ENCODE measurements at regions not wholly inside any gene's neighbourhood (a gene's known extent, or its start where the extent isn't known, plus 50 kb on each side); places are given as distances from the start of the nearest gene placed in this dataset.
"Not testable (repeated sequence)": the region's sequence is repeated elsewhere in the genome, so short reads cannot be mapped to it uniquely, and the experiment has no call there.

DNA sequence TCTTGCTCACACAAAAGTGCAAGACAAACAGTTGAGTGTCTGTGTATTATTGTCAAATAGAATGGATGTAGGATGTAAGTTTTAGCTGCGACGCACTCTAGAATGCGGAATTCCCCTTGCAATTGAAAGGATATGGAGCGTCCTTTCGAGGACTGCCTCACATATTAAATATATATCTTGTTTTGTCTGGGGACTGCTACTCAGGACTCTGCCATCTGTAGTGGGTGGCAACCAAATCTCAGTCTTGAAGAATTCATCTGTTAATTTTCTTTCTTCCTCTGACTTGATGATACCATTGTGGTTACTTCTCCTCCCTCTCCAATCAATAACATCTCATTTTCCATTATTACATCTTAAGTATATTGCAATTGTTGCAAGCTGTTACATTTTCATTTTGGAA is 121.6 kb downstream of the SOX4 start:
- CTCF ChIA-PET, result no interaction called here
- Mint-ChIP-seq H3K27me3 (peaks cover 4% of the 10 kb centered on the region), H3K4me3 (no peak overlapping the region), H3K4me1 (ENCODE audit: low read depth) (no peaks in the 10 kb centered on the region), H3K36me3 (no peaks in the 10 kb centered on the region), H3K9me3 (peaks cover 3% of the 10 kb centered on the region), H3K27ac (no peak overlapping the region)
- POLR2A ChIA-PET, result no interaction called here
- no peak for DNase-seq
- intact Hi-C loops (cut with micrococcal nuclease), result no loop called here

DNA sequence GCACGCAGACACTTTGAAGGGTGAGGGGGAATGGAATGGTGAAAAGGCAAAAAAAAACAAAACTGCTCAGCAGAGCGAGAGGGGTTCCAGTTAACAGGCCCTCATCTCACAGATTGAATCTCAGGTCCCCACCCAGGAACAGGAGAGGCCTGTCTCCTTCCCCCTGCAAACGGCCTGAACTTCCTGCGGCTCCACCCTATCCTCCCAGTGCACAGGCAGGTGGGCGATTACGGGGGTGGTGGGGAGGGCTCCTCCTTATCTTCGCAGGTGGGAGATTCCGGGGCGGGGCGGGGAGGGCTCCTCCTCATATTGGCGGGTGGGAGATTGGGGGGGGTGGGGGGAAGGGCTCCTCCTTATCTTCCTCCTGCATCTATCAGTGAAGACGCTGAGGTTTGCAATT is 129.0 kb downstream of the SOX4 start:
- Mint-ChIP-seq H3K27ac (no peak overlapping the region), H3K27me3 (peaks cover 3% of the 10 kb centered on the region), H3K4me1 (ENCODE audit: low read depth) (peaks cover 3% of the 10 kb centered on the region), H3K4me3 (no peak overlapping the region), H3K36me3 (no peaks in the 10 kb centered on the region), H3K9me3 (peaks cover 3% of the 10 kb centered on the region)
- no peak for DNase-seq
- intact Hi-C loops (cut with micrococcal nuclease), result no loop called here
- POLR2A ChIA-PET, result no interaction called here
- CTCF ChIA-PET, result no interaction called here

DNA sequence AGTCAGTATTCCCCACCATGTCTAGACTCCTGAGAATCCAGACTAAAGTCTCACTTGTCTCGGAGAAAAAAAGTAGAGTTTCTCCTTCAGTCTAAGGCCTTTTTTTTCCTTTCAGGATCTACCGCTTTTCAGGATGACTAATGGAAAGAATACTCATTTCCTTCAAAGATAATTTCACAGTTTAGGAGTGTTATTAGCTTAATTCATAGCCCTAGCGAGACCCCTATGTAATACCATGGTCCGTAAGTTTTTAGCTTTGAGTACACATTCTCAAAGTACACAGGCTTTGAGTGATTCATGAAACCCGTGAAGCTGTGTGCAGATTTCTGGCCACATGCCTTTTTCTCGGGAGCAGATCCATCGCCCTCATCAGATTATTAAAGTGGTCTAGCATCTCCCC is 133.1 kb downstream of the SOX4 start:
- POLR2A ChIA-PET, result no interaction called here
- Mint-ChIP-seq H3K4me1 (ENCODE audit: low read depth) (peaks cover 3% of the 10 kb centered on the region), H3K9me3 (no peaks in the 10 kb centered on the region), H3K27me3 (peaks cover 3% of the 10 kb centered on the region), H3K36me3 (no peaks in the 10 kb centered on the region), H3K4me3 (no peak overlapping the region), H3K27ac (no peak overlapping the region)
- CTCF ChIA-PET, result no interaction called here
- no peak for DNase-seq
- intact Hi-C loops (cut with micrococcal nuclease), result no loop called here

DNA sequence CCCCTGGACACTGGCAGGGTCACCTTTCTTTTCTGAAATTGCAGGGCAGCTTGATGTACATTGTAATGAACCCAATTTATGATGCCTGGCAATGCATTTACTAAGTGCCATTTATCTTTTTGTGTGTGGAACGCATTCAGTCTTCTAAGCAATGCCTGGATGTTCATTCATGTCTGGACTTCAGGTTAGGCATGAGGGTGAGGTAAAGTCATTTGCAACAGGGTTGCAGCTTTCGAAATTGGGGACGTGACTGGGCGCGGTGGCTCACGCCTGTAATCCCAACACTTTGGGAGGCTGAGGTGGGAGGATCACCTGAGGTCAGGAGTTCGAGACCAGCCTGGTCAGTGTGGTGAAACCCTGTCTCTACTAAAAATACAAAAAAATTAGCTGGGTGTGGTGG is 134.6 kb downstream of the SOX4 start:
- Mint-ChIP-seq H3K27ac (no peak overlapping the region), H3K4me1 (ENCODE audit: low read depth) (no peaks in the 10 kb centered on the region), H3K9me3 (no peaks in the 10 kb centered on the region), H3K4me3 (no peak overlapping the region), H3K36me3 (no peaks in the 10 kb centered on the region), H3K27me3 (no peaks in the 10 kb centered on the region)
- intact Hi-C loops (cut with micrococcal nuclease), result no loop called here
- no peak for DNase-seq
- ChIA-PET POLR2A (no interaction called here), CTCF (no interaction called here)

DNA sequence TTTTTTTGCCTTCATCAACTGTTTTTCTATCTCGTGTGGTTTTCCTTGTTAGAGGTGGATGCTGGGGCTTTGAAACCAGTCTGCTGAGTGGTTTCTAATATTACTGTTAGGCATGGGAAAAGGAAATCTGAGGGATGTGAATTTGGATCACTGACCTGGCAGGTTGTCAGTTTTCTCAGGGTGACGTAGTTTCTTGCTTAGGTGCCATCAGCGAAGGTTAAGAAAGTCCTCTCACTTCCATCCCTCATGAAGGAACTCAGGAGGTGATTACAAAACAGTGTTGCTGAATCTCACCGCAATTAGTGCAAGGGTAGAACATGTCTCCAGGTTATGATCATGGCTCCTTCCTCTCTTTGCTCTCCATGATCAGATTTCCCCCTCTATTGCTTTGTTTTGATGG is 135.9 kb downstream of the SOX4 start:
- ChIA-PET POLR2A (no interaction called here), CTCF (interaction anchor here (0.7 kb wide), 1 partner anchor 42 kb away, joined by 3 read pairs; no protein-coding TSS in a partner anchor)
- H3K27me3 Mint-ChIP-seq, result no peaks in the 10 kb centered on the region
- no peaks in the 10 kb centered on the region for H3K9me3 Mint-ChIP-seq
- H3K4me1 Mint-ChIP-seq (ENCODE audit: low read depth), result no peaks in the 10 kb centered on the region
- intact Hi-C loops (cut with micrococcal nuclease), result no loop called here
- no peak for DNase-seq
- H3K4me3 Mint-ChIP-seq, result no peak overlapping the region
- no peaks in the 10 kb centered on the region for H3K36me3 Mint-ChIP-seq
- H3K27ac Mint-ChIP-seq, result no peak overlapping the region

DNA sequence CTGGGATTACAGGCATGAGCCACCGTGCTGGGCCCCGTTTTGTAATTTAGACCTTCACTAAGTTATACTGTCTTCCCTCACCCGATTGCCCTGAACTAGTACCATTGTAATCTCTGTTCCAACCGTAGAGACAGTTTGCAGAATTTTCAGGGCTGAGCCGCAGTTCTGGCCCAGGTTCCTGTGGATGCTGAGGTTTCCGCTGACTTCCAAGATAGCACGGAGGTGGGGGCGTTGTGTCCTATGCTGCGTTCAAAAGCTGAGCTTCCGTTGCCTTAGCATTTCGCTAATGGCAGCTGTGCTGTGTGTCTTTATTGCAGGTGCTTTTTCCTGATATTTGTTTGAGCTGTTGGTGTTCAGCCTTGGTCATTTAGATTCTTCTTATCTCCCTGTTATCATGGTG is 137.0 kb downstream of the SOX4 start:
- Mint-ChIP-seq H3K4me3 (no peak overlapping the region), H3K9me3 (no peaks in the 10 kb centered on the region), H3K36me3 (no peaks in the 10 kb centered on the region), H3K4me1 (ENCODE audit: low read depth) (no peaks in the 10 kb centered on the region), H3K27ac (no peak overlapping the region), H3K27me3 (no peaks in the 10 kb centered on the region)
- ChIA-PET POLR2A (no interaction called here), CTCF (no interaction called here)
- intact Hi-C loops (cut with micrococcal nuclease), result no loop called here
- no peak for DNase-seq

DNA sequence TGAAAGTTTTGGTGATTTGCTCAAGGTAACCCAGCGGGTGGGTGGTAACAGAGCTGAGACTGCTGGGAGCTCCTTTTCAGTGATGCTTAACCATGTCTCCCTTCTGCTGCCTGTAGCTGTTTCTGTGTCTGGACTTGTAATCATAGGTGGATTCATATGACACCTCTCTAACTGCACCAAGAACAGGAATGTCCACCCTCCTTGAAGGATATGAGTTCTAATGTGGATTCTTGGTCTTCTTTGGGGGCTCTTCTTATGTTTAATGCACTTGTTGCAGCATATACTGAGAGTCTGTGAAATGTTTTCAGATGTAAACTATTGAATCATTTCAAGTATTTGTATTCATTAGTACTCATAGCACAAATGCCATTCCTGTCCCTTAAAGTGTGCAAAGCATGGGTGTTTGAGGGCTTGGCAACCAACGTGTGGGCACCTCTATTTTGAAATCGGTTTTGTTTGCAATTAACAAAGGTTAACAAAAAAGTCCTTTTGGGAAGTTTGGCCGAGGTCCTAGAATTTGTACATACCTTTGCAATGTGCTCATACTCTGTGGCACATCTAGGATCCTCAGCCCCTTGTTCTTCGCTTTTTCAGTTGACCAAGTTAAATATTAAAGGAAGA is 138.0 kb downstream of the SOX4 start:
- Mint-ChIP-seq H3K36me3 (no peaks in the 10 kb centered on the region), H3K27ac (no peak overlapping the region), H3K27me3 (no peaks in the 10 kb centered on the region), H3K4me3 (no peak overlapping the region), H3K4me1 (ENCODE audit: low read depth) (no peaks in the 10 kb centered on the region), H3K9me3 (no peaks in the 10 kb centered on the region)
- DNase-seq, result no peak
- ChIA-PET POLR2A (no interaction called here), CTCF (interaction anchor here (0.6 to 0.9 kb wide), 2 partner anchors 18 to 143 kb away, joined by 3 read pairs; no protein-coding TSS in a partner anchor)
- intact Hi-C loops (cut with micrococcal nuclease), result no loop called here

DNA sequence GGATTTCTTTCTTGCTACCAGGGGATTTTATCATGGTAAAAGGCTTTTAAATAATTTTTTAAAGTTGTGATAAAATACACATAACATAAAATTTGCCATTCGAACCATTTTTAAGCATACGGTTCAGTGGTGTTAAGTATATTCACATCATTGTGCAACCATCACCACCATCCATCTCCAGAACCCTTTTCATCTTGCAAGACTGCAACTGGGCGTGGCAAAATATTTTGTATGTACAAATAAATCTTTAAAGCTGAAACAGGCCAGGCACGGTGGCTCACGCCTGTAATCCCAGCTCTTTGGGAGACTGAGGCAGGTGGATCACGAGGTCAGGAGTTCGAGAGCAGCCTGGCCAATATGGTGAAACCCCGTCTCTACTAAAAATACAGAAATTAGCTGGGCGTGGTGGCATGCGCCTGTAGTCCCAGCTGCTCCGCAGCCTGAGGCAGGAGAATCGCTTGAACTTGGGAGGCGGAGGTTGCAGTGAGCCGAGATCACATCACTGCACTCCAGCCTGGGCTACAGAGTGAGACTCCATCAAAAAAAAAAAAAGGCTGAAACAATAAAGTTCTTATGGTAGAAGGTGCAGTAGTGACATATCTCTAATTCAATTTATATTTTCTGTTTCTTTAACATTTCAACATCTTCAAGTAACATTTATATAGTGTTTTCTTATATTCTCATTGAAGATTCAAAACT is 138.6 kb downstream of the SOX4 start:
- H3K4me1 Mint-ChIP-seq (ENCODE audit: low read depth); DNase-seq; H3K9me3 Mint-ChIP-seq; POLR2A ChIA-PET; H3K27ac Mint-ChIP-seq; H3K4me3 Mint-ChIP-seq; intact Hi-C loops (cut with micrococcal nuclease); H3K27me3 Mint-ChIP-seq; H3K36me3 Mint-ChIP-seq: not testable (repeated sequence)
- CTCF ChIA-PET, result interaction anchor here (0.9 kb wide), 1 partner anchor 144 kb away, joined by 3 read pairs; no protein-coding TSS in a partner anchor

DNA sequence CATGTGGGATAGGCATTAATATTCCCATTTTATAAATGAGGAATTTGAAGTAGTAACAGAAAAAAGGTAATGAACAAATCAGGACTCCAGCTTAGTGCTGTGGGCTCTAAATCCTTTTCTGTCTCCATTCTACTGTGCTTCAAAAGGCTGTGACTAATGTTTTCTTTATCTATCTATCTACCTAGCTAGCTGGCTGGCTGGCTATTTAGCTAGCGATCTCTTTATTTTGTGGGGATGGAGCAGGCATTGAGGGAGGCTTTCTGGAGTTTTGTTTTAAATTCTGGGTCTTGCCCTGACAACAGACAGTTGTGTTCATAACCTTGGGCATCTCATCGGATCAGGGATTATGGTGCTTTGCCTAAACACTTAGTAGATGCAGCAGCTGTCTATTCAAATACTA is 139.2 kb downstream of the SOX4 start:
- no peaks in the 10 kb centered on the region for H3K9me3 Mint-ChIP-seq
- H3K27ac Mint-ChIP-seq, result no peak overlapping the region
- POLR2A ChIA-PET, result no interaction called here
- H3K4me1 Mint-ChIP-seq (ENCODE audit: low read depth), result no peaks in the 10 kb centered on the region
- H3K4me3 Mint-ChIP-seq, result no peak overlapping the region
- CTCF ChIA-PET, result interaction anchor here (0.9 kb wide), 1 partner anchor 144 kb away, joined by 3 read pairs; no protein-coding TSS in a partner anchor
- H3K27me3 Mint-ChIP-seq, result no peaks in the 10 kb centered on the region
- intact Hi-C loops (cut with micrococcal nuclease), result no loop called here
- no peaks in the 10 kb centered on the region for H3K36me3 Mint-ChIP-seq
- DNase-seq, result no peak

DNA sequence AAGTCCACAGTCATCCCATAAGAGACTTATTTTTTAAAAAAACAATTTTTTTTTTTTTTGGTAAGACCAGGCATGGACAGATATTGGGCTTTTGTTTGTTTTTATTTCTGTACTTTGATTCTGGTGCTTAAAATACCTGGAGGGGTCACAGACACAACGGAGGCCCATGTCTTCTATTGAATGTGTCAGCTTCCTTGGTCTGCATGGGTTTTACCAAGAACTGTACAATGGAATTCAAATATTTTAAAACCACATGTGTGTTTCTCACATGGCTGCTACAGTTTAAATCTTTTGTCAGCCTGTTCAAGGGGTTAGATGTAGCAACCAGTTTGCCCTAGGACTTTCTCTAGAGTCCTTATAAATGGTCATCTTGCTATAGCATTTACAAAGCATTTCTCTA is 139.8 kb downstream of the SOX4 start:
- H3K36me3 Mint-ChIP-seq, result no peaks in the 10 kb centered on the region
- CTCF ChIA-PET, result no interaction called here
- intact Hi-C loops (cut with micrococcal nuclease), result no loop called here
- peaks cover 1% of the 10 kb centered on the region for H3K27me3 Mint-ChIP-seq
- H3K9me3 Mint-ChIP-seq, result no peaks in the 10 kb centered on the region
- POLR2A ChIA-PET, result no interaction called here
- no peak for DNase-seq
- no peaks in the 10 kb centered on the region for H3K4me1 Mint-ChIP-seq (ENCODE audit: low read depth)
- H3K27ac Mint-ChIP-seq, result no peak overlapping the region
- no peak overlapping the region for H3K4me3 Mint-ChIP-seq

DNA sequence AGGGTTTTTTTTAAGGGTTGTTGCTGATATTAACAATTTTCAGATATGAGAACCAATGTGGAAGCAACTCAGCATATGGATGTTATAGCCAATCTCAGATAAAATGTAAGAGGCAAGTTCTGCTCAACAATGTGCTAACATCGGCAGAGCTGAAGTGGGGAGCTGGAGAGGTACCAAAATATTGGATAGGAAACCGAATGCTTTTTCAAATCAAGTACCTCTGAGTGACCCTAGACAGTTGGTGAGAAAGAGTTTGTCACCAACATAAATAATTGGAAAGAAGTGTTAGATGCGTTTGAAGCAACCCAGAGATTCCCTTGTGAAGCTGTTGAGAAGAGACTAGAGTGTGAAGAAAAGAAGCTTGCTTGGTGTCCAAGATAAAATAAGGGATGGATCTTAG is 140.7 kb downstream of the SOX4 start:
- no peaks in the 10 kb centered on the region for H3K9me3 Mint-ChIP-seq
- H3K4me1 Mint-ChIP-seq (ENCODE audit: low read depth), result no peaks in the 10 kb centered on the region
- POLR2A ChIA-PET, result no interaction called here
- DNase-seq, result no peak
- CTCF ChIA-PET, result no interaction called here
- H3K27me3 Mint-ChIP-seq, result peaks cover 1% of the 10 kb centered on the region
- no peak overlapping the region for H3K4me3 Mint-ChIP-seq
- H3K36me3 Mint-ChIP-seq, result no peaks in the 10 kb centered on the region
- intact Hi-C loops (cut with micrococcal nuclease), result no loop called here
- H3K27ac Mint-ChIP-seq, result no peak overlapping the region

DNA sequence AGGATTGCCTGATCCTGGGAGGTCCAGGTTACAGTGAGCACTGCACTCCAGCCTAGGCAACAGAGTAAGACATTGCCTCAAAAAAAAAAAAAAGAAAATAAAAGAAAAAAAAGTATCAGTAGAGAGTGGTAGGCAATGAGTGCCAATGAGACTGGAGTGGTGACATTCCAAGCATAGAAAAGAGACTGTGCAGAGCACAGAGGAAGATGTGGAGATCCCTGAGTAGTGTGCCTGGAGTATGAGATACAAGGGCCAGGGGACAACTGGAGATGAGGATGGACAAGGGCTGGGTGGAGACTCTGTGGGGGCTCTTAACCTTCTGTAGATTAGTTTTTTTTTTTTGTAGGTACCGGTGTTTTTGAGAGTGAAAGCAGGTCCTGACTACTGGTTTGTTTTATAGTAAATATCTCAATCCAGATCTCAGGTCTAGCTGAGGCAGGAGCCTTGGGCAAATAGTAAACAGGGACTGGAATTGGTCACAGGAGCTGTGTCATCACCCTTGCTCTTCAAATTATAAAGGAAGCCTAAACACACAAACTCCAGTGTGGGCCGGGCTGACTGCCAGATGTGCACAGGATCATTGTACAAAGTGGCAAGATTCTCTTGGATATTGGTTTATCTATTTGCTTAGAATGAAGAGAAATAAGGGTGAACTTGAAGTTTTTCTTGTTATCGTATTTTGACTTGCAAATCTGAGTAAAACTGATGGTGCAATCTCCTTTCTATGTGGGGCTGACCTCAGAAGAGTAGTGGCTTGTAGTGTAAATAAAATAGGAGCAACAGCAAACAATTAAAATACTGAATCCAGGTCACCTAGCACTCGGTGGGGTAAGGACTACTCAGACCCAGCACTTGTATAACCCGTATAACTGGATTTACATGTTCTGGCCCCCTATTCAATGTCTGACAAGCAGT is 144.9 kb downstream of the SOX4 start:
- Mint-ChIP-seq H3K4me1 (ENCODE audit: low read depth) (no peaks in the 10 kb centered on the region), H3K27ac (no peak overlapping the region), H3K27me3 (peaks cover 4% of the 10 kb centered on the region), H3K4me3 (no peak overlapping the region), H3K36me3 (no peaks in the 10 kb centered on the region), H3K9me3 (no peaks in the 10 kb centered on the region)
- intact Hi-C loops (cut with micrococcal nuclease), result no loop called here
- POLR2A ChIA-PET, result no interaction called here
- DNase-seq, result no peak
- CTCF ChIA-PET, result no interaction called here
